ENCODE measurements at regions not wholly inside any gene's neighbourhood (a gene's known extent, or its start where the extent isn't known, plus 50 kb on each side); places are given as distances from the start of the nearest gene placed in this dataset.

- TF ChIP-seq CTCF (IDR thresholded peaks at IDR 0.05) (no peak), POLR2A (IDR thresholded peaks at IDR 0.05) (no peak), POLR2AphosphoS5 (IDR thresholded peaks at IDR 0.05) (no peak)
- Histone ChIP-seq H3K4me1 (no peaks in the 10 kb centered on the region), H3K36me3 (no peaks in the 10 kb centered on the region), H3K27me3 (no peaks in the 10 kb centered on the region), H3K27ac (no peak overlapping the region), H3K9me3 (no peaks in the 10 kb centered on the region), H3K4me3 (no peak overlapping the region)
- intact Hi-C loops (cut with DNase I; ENCODE audit: low total_unique reads) = no loop called here
- no peak for DNase-seq (ENCODE audit: low spot score in 2 of 2)
Measured at GRCh38 chr15:93603550-93603949, 514.5 kb upstream of the RGMA start.

DNA sequence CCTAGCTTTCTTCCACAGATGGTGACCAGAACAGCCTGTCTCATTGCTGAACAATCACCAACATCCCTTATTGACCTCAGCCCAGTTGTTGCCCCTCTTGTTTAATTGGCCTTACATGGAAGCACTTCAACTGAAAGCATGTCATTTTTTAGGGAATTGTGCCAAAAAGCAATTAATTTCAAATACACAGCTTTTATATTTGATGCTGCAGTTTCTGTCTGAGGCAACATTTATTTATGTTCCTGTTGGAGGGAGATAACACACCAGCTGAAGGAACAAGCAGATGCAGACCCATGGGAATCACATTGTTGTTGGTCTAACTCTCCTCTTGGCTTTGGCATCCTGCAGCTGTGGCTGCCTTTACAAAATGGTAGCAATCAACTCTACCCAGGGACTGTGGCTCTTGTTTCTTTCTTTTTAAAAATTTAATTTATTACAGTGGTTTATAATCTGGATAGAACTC, 498.1 kb upstream of the RGMA start:
- Histone ChIP-seq H3K27ac (no peak overlapping the region), H3K9me3 (no peaks in the 10 kb centered on the region), H3K4me3 (no peak overlapping the region), H3K27me3 (no peaks in the 10 kb centered on the region), H3K4me1 (no peaks in the 10 kb centered on the region), H3K36me3 (no peaks in the 10 kb centered on the region)
- intact Hi-C loops (cut with DNase I; ENCODE audit: low total_unique reads) = no loop called here
- TF ChIP-seq CTCF (IDR thresholded peaks at IDR 0.05) (no peak), POLR2AphosphoS5 (IDR thresholded peaks at IDR 0.05) (no peak), POLR2A (IDR thresholded peaks at IDR 0.05) (no peak)
- DNase-seq (ENCODE audit: low spot score in 2 of 2) = no peak

DNA sequence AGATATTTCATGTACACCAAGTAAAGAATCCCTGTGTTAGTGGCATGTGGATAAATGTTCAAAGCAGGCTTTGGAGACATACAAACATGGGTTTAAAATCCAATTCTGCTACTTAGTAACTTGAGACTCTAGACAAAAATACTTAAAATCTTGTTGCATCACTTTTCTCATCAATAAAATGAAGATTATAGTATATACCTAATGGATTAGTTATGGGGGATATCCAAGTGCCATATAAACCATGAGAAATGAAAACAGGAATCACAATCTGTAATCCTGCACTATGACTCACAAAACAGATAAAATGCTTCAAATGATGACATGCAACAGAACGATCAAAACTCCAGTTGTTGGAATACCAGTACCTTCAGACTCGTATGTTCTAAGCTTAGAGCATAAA, 496.0 kb upstream of the RGMA start:
- H3K4me3 ChIP-seq = no peak overlapping the region
- intact Hi-C loops (cut with DNase I; ENCODE audit: low total_unique reads) = no loop called here
- no peak for DNase-seq (ENCODE audit: low spot score in 2 of 2)
- no peaks in the 10 kb centered on the region for H3K4me1 ChIP-seq
- no peak overlapping the region for H3K27ac ChIP-seq
- H3K27me3 ChIP-seq = no peaks in the 10 kb centered on the region
- peaks cover 0 to 5% of the 10 kb centered on the region in 2 donors for H3K9me3 ChIP-seq
- TF ChIP-seq CTCF (IDR thresholded peaks at IDR 0.05) (no peak), POLR2AphosphoS5 (IDR thresholded peaks at IDR 0.05) (no peak), POLR2A (IDR thresholded peaks at IDR 0.05) (no peak)
- no peaks in the 10 kb centered on the region for H3K36me3 ChIP-seq

DNA sequence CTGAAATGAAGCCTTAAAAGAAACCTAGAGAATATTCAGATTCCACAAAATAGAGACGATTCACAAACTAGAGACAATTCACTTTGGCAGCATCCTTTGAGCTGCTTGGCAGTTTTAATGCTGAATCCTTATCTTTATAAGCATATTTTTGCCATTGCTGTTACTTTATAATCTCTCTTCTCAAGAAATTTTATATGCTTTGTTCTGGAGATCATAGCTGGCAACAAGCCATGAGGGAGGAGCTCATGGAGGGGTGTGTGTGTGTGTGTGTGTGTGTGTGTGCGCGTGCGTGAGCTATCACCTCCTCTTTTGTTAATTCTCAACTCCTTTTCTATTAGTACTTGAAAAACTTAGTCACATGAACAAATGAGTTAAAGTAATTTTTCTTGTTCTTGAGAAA, 495.0 kb upstream of the RGMA start:
- TF ChIP-seq POLR2AphosphoS5 (IDR thresholded peaks at IDR 0.05) (no peak), POLR2A (IDR thresholded peaks at IDR 0.05) (no peak), CTCF (IDR thresholded peaks at IDR 0.05) (no peak)
- Histone ChIP-seq H3K36me3 (no peaks in the 10 kb centered on the region), H3K27ac (no peak overlapping the region), H3K9me3 (peaks cover 0 to 16% of the 10 kb centered on the region in 2 donors), H3K4me1 (no peaks in the 10 kb centered on the region), H3K27me3 (no peaks in the 10 kb centered on the region), H3K4me3 (no peak overlapping the region)
- intact Hi-C loops (cut with DNase I; ENCODE audit: low total_unique reads) = no loop called here
- DNase-seq (ENCODE audit: low spot score in 2 of 2) = no peak

DNA sequence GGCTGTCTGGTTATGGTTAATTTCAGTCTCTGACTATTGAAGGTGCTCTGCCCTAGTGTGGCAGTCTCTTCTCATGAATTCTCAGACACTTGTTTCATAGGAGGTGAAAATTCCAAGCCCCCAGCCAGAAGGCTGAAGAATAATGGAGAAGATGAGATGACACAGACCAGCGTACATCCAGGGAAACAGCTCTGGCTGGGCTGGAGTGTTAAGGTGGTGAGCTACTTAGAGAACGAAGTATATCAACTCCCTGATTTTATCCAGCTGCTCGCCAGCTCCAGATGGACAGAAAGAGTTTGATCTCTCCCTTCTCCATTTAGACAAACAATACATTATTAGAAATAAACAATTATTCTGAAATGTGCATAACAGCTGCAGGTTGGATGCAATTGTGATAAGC, 494.5 kb upstream of the RGMA start:
- no peaks in the 10 kb centered on the region for H3K4me1 ChIP-seq
- no peaks in the 10 kb centered on the region for H3K27me3 ChIP-seq
- no peak for DNase-seq (ENCODE audit: low spot score in 2 of 2)
- TF ChIP-seq POLR2A (IDR thresholded peaks at IDR 0.05) (no peak), POLR2AphosphoS5 (IDR thresholded peaks at IDR 0.05) (no peak), CTCF (IDR thresholded peaks at IDR 0.05) (no peak)
- H3K36me3 ChIP-seq = no peaks in the 10 kb centered on the region
- no peak overlapping the region for H3K4me3 ChIP-seq
- H3K9me3 ChIP-seq = peaks cover 0 to 19% of the 10 kb centered on the region in 2 donors
- intact Hi-C loops (cut with DNase I; ENCODE audit: low total_unique reads) = no loop called here
- no peak overlapping the region for H3K27ac ChIP-seq
